Large intestine (tissue), 3 donors: ENCODE measurements at regions not wholly inside any gene's neighbourhood (a gene's known extent, or its start where the extent isn't known, plus 50 kb on each side); places are given as distances from the start of the nearest gene placed in this dataset.

Experiments used
- DNase-seq, 2 donors: peaks; one replicate each; pipeline versions ENCODE4 v3.0.0 to v3.0.0-alpha.2; 2013
- H3K27ac ChIP-seq: one replicate; pipeline ENCODE4 v1.5.1; 2013; ENCODE audit warnings: low read length
- H3K27me3 ChIP-seq: 2 replicates; pipeline ENCODE4 v1.6.1; 2013; ENCODE audit warnings: low read length; ENCODE audit not compliant: control insufficient read depth, insufficient read depth
- H3K36me3 ChIP-seq: 2 replicates; pipeline ENCODE4 v1.6.1; 2013; ENCODE audit warnings: low read length; ENCODE audit not compliant: control insufficient read depth, insufficient read depth
- H3K4me1 ChIP-seq: one replicate; pipeline ENCODE4 v1.6.1; 2013; ENCODE audit warnings: low read length; ENCODE audit not compliant: control insufficient read depth, insufficient read depth
- H3K4me3 ChIP-seq: one replicate; pipeline ENCODE4 v1.5.1; 2013; ENCODE audit warnings: low read length
- H3K9me3 ChIP-seq: one replicate; pipeline ENCODE4 v1.6.1; 2013; ENCODE audit warnings: mild to moderate bottlenecking, low read depth, low read length, moderate library complexity; ENCODE audit not compliant: control insufficient read depth
- WGBS: methylation state at CpG from one replicate; pipeline ENCODE4 v1.1.5; 2013; ENCODE audit warnings: low lambda C conversion rate; ENCODE audit not compliant: insufficient coverage; 5-methylcytosine and 5-hydroxymethylcytosine counted together

DNA sequence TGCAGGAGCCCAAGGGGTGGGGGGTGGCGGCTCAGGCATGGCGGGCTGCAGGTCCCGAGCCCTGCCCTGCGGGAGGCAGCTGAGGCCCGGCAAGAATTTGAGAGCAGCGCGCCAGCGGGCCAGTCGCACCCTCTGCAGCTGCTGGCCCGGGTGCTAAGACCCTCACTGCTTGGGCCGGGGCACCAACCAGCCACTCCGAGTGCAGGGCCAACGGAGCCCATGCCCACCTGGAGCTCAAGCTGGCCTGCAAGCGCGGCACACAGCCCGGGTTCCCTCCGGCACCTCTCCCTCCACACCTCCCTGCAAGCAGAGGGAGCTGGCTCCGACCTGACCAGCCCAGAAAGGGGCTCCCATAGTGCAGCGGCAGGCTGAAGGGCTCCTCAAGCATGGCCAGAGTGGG lies 758.2 kb upstream of the INTU start:
- H3K4me3 ChIP-seq = no peak overlapping the region
- H3K36me3 ChIP-seq = no peaks in the 10 kb centered on the region
- no peak overlapping the region for H3K27ac ChIP-seq
- no peaks in the 10 kb centered on the region for H3K4me1 ChIP-seq
- WGBS = no CpG with 5 or more reads among the region's 19 CpGs
- peaks cover 11% of the 10 kb centered on the region for H3K9me3 ChIP-seq
- no peak for DNase-seq
- H3K27me3 ChIP-seq = no peaks in the 10 kb centered on the region

DNA sequence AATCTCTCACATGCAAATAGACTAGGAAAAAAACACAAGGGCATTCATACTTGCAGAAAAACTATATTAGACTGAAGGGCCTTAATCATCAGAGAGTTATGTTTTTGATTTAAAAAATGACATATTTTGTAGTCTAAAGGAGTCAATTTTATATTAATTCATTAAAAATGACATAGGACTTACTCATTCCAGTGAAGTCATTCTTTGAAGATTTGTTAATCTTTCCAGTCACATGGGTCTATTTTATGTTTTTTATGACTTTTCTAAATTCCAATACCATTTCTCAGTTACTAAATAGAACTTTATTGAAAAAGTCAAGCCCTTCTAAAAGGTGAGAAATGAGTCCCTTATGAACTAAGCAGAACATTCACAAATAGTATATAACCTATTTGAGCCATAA lies 743.8 kb upstream of the INTU start:
- no peaks in the 10 kb centered on the region for H3K27me3 ChIP-seq
- DNase-seq = no peak
- no peaks in the 10 kb centered on the region for H3K9me3 ChIP-seq
- no peak overlapping the region for H3K27ac ChIP-seq
- no peaks in the 10 kb centered on the region for H3K4me1 ChIP-seq
- H3K36me3 ChIP-seq = no peaks in the 10 kb centered on the region
- no peak overlapping the region for H3K4me3 ChIP-seq

DNA sequence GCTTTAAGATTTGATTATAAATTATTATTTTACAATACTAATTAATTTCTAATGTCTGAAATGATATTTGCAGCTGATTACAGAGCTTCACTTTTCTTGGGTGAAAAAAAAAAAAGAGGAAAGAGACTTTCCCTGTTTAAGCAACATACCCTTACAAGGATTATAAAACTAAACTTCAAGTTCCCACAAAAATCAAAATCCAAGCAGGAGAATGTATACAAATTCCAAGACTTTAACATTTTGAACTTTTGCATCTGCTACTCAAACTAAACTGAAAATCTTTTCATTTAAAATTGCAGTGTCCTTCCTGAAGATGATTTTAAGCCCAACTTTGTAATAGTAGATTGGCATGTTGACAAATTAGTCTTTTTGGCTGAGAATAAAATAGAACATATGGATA lies 742.4 kb upstream of the INTU start:
- no peak for DNase-seq
- H3K27me3 ChIP-seq = no peaks in the 10 kb centered on the region
- no peak overlapping the region for H3K4me3 ChIP-seq
- H3K4me1 ChIP-seq = no peaks in the 10 kb centered on the region
- H3K27ac ChIP-seq = no peak overlapping the region
- H3K9me3 ChIP-seq = no peaks in the 10 kb centered on the region
- H3K36me3 ChIP-seq = no peaks in the 10 kb centered on the region

DNA sequence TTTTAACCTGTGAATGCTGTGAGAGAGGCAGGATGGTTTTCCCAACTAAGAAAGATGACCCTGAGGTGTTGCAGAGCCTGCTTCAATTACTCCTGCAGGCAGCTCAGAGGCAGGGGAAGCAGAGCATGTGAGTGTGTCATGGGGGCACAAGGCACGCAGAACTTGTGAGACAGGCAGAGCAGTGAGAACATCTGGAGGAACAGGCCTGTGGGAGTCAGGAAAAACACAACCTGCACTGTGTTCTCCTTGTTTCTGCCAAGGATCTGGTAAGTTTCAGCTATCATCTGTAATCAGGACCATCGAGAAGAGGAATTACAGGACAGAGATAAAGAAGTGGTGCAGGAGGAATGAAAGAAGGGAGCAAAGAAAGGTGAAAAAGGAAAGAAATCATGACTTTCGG lies 741.8 kb upstream of the INTU start:
- peak in 1 of 2 donors; percentile 2 for DNase-seq
- WGBS = 75% methylated on average over 2 of the region's 3 CpGs

DNA sequence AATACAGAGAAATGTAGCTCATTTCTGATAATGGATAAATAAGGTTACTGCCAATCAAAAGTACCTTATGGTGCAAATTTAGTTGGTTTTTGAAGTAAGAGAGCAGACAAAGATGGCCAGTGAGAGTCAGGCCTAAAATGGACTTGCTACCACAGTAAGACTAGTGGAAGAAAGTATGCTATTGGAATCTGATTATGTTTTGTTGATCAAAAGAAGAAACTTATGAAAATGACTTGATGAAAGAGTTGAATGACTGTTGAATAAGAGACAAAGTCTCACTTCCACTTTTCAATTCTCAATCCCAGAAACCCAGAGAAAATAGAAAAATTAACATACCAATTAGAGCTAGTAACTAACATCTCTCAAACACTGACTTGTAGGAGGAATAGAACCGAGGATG lies 737.8 kb upstream of the INTU start:
- no peaks in the 10 kb centered on the region for H3K9me3 ChIP-seq
- H3K4me3 ChIP-seq = no peak overlapping the region
- no peak for DNase-seq
- H3K4me1 ChIP-seq = no peaks in the 10 kb centered on the region
- no peak overlapping the region for H3K27ac ChIP-seq
- 83% methylated on average over 1 of the region's 1 CpG for whole genome bisulfite sequencing
- no peaks in the 10 kb centered on the region for H3K27me3 ChIP-seq
- no peaks in the 10 kb centered on the region for H3K36me3 ChIP-seq

More for the DNA sequence above, 741.8 kb upstream of the INTU start:
- Histone ChIP-seq H3K27me3 (no peaks in the 10 kb centered on the region), H3K4me3 (no peak overlapping the region), H3K36me3 (no peaks in the 10 kb centered on the region), H3K27ac (no peak overlapping the region), H3K9me3 (no peaks in the 10 kb centered on the region), H3K4me1 (no peaks in the 10 kb centered on the region)

DNA sequence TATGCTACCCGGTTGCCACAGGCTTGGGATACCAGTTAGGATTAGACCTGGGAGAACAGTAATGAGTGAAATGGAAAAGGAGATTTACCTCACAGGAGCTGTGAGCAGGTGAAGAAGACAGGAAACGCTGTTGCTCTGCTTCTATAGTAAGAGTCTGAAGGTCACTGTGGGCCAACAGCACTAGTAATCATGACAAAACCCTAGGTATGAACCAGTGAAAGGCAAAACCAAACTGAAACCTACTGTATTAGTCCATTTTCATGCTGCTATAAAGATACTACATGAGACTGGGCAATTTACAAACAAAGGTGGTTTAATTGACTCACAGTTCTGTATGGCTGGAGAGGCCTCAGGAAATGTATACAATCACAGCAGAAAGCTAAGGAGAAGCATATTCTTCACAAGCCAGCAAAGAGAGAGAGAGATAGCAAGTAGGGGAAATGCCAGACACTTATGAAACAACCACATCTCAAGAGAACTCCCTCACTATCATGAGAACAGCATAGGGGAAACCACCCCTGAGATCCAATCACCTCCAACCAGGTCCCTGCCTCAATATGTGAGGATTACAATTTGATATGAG lies 736.7 kb upstream of the INTU start:
- no peak overlapping the region for H3K4me3 ChIP-seq
- no peaks in the 10 kb centered on the region for H3K4me1 ChIP-seq
- no peak overlapping the region for H3K27ac ChIP-seq
- no peaks in the 10 kb centered on the region for H3K9me3 ChIP-seq
- whole genome bisulfite sequencing = no CpG with 5 or more reads among the region's 2 CpGs
- DNase-seq = no peak
- no peaks in the 10 kb centered on the region for H3K27me3 ChIP-seq
- H3K36me3 ChIP-seq = no peaks in the 10 kb centered on the region

DNA sequence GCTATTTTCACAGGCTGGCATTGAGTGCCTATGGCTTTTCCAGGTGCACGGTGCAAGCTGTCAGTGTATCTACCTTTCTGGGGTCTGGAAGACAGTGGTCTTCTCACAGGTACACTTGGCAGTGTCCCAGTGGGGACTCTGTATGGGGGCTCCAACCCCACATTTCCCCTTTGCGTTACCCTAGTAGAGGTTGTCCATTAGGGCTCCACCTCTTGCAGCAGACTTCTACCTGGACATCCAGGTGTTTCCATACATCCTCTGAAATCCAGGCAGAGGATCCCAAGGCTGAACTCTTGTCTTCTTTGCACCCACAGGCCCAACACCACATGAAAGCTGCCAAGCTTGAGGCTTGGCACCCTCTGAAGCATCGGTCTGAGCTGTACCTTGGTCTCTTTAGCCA lies 735.7 kb upstream of the INTU start:
- no peaks in the 10 kb centered on the region for H3K27me3 ChIP-seq
- no peaks in the 10 kb centered on the region for H3K4me1 ChIP-seq
- no CpG with 5 or more reads among the region's 3 CpGs for WGBS
- no peak overlapping the region for H3K4me3 ChIP-seq
- no peak overlapping the region for H3K27ac ChIP-seq
- H3K9me3 ChIP-seq = no peaks in the 10 kb centered on the region
- no peaks in the 10 kb centered on the region for H3K36me3 ChIP-seq
- no peak for DNase-seq

DNA sequence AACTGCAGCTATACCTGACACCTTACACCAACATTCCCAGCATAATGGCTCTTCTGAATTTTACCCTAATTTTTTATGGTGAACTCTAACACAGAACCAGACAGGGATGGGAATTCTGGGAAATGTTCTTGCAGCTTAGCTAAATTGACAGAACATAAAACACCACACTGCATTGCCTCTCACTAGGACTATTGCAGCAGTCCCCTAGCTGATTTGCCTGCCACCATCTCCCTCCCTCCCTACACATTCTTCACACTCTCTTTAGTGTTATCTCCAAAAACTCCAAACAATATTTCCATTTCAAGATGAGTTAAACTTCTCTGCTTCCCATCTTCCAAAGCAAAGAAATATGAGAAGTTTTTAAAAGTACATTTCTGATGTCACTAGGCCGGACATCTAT lies 733.9 kb upstream of the INTU start:
- no peak for DNase-seq
- no peaks in the 10 kb centered on the region for H3K27me3 ChIP-seq
- H3K27ac ChIP-seq = no peak overlapping the region
- H3K36me3 ChIP-seq = no peaks in the 10 kb centered on the region
- H3K4me3 ChIP-seq = no peak overlapping the region
- no peaks in the 10 kb centered on the region for H3K4me1 ChIP-seq
- no peaks in the 10 kb centered on the region for H3K9me3 ChIP-seq
- WGBS = 100% methylated on average over 1 of the region's 1 CpG

DNA sequence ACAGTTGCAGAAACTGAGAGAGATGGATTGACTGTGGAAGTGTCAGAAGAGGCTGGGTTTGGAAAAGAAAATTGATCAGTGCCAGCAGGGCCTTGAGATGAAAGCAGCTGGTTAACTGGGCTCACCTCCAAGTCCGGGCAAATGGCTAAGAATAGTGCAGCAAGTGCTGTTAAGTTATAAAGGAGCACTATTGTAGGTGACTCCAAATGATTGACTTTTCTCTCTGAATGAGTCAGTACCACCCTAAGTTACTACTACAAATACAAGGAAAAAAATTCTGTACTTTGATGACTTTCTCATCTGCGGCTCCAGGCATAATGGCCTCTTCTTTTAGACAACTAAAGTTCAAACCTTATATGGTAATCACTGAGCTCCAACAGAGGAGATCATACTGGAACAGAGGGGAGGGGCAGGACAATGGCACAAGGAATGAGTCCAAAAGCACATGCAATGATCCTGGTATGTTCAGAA lies 733.4 kb upstream of the INTU start:
- Histone ChIP-seq H3K36me3 (no peaks in the 10 kb centered on the region), H3K4me1 (no peaks in the 10 kb centered on the region), H3K27me3 (no peaks in the 10 kb centered on the region), H3K27ac (no peak overlapping the region), H3K9me3 (no peaks in the 10 kb centered on the region), H3K4me3 (no peak overlapping the region)
- no CpG with 5 or more reads among the region's 2 CpGs for WGBS
- no peak for DNase-seq

DNA sequence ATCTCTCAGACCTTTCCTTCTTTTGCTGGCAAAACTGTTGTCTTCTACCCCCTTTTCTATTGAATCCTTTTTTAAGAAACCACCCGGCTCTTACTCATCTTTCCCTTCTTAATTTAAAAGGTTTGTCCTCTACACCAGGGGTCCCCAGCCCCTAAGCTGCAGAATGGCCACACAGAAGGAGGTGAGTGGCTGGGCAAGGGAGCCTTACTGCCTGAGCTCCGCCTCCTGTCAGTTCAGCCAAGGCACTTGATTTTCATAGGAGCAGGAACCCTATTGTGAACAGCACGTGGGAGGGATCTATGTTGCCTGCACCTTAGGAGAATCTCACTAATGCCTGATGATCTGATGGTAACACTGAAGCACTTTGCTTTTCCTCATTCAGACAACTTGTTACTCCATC lies 726.3 kb upstream of the INTU start:
- H3K4me3 ChIP-seq = no peak overlapping the region
- H3K9me3 ChIP-seq = peaks cover under 1% of the 10 kb centered on the region
- H3K36me3 ChIP-seq = no peaks in the 10 kb centered on the region
- no peaks in the 10 kb centered on the region for H3K27me3 ChIP-seq
- H3K27ac ChIP-seq = no peak overlapping the region
- WGBS = no CpG with 5 or more reads among the region's 3 CpGs
- no peak for DNase-seq
- H3K4me1 ChIP-seq = no peaks in the 10 kb centered on the region

DNA sequence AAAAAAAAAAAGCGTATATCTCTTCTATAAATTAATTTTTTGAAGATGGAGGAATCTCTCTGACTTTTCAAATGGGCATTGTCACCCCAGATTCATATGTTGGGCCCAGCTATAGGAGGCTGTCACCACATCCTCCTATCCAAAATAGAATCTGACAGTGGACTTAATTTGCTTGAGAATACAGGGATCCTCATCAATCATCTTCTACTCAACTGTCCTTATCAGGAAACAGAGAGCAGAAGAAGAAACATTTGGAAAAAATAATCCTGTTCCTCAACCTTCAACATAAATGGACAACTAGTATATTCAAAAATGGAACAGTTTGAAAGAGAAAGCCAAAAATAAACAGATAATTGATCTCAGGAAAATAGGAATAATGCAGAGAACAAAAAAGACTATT lies 725.4 kb upstream of the INTU start:
- H3K36me3 ChIP-seq = no peaks in the 10 kb centered on the region
- H3K27me3 ChIP-seq = no peaks in the 10 kb centered on the region
- peaks cover 2% of the 10 kb centered on the region for H3K9me3 ChIP-seq
- DNase-seq = no peak
- no CpG with 5 or more reads among the region's 1 CpG for WGBS
- no peak overlapping the region for H3K27ac ChIP-seq
- H3K4me3 ChIP-seq = no peak overlapping the region
- no peaks in the 10 kb centered on the region for H3K4me1 ChIP-seq
